Posterior cingulate gyrus (tissue), 11 donors: ENCODE measurements at regions not wholly inside any gene's neighbourhood (a gene's known extent, or its start where the extent isn't known, plus 50 kb on each side); places are given as distances from the start of the nearest gene placed in this dataset.
"Not testable (repeated sequence)": the region's sequence is repeated elsewhere in the genome, so short reads cannot be mapped to it uniquely, and the experiment has no call there.

Source experiments
- DNase-seq, 10 donors: peaks; one replicate each; pipeline versions ENCODE4 v3.0.0 to v3.0.0-alpha.2; 2020 to 2021; ENCODE audit warnings: mixed read lengths in 3 of 10
- intact Hi-C: fragments of 100-400 bp; cut with DNase I; formaldehyde crosslinking; loops from one replicate; pipeline ENCODE4 v1.15.1; 2023

- intact Hi-C loops: no loop called here
- DNase-seq: no peak
Observed at GRCh38 chr14:25461780-25462179, 411.8 kb upstream of the STXBP6 start.

DNA sequence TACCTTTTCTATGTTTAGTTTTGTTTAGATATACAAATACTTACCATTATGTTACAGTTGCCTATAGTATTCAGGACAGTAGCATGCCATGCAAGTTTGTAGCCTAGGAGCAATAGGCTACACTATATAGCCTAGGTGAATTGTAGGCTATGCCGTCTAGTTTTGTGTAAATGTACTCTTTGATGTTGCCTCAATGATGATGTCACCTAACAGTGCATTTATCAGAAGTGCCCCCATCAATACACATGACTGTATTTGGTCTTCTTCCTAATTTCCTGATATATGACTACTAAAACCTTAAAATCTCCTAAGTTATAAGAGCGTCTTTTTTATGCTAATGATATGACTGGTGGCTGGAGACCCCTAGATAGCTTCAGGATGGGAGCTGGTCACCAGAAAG lies 394.4 kb upstream of the STXBP6 start:
- no peak for DNase-seq
- intact Hi-C loops: no loop called here

DNA sequence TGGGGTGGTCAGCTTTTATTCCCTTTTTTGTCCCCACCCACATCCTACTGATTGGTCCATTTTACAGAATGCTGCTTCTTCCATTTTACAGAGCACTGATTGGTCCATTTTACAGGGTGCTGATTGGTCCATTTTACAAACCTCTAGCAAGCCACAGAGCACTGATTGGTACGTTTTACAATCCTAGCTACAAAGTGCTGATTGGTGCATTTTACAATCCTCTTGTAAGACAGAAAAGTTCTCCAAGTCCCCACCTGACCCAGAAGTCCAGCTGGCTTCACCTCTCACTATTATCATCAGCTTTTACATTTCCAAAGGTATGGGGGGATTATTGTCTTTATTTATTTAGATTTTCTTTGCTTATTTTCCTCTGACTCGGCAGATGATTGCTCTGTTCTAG lies 390.4 kb upstream of the STXBP6 start:
- DNase-seq, intact Hi-C loops: not testable (repeated sequence)

DNA sequence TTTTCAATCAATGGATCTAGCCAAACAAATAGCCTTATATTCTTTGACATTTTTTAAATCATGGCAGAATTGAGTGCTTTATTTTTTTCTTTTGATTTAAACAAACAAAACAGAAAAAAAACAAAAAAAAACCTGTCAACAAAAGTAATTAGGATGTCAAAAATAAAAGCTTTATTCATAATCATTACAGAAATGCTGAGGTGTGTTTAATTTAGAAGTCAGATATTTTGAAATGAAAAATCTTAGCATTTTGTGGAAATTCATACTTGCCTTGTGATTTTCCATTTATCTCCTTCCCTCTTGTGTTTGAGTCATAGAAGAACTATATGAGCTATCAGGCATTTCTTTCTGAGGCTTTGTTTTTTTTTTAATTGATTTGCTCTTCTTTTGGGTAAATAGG lies 387.0 kb upstream of the STXBP6 start:
- intact Hi-C loops: no loop called here
- DNase-seq: no peak

DNA sequence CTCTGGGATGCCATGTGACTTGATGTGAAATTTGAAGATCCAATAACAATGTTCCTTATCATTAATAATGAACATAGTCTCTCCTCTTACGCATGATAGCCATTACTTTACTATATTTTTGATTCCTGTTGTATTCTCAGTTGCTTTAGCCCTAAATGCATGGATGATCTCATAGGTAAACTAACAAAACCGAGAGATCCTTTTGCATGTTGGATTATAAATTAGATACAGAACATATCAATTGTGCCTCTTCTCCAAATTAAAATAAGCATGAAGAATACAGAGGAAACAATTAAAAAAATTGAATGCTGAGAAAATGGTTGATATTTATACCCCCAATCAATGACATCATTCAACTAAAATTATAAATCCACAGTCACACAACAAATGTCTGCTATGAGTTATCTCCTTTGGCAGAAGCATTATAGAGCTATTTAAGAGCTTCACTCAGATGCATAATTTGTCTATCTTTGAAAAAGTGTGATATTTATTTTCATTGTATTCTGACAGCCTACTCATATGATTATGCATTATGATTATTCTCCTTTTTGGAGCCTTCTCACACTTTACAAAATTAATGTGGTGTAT lies 386.4 kb upstream of the STXBP6 start:
- no peak for DNase-seq
- intact Hi-C loops: no loop called here

GRCh38 chr14:25431211-25432076 lies 381.5 kb upstream of the STXBP6 start:
- no peak for DNase-seq
- intact Hi-C loops: no loop called here

DNA sequence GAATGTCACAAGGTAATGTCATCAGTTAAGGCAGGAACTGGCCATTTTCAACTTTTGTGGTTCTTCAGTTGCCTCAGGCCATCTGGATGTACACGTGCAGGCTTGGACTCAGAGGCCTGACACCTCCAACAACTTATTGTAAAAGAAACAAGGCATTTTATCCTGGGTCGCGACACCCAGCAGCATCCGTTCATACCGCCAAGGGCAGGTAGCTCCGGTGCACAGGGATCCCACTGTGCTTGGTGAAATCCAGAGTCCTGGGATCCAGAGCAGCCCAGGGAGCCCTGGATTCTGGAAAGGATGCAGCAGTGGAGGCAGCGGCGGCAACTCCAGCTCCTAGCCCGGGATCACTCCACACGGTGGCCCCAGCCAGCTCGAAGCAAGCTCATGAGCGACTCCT lies 380.9 kb upstream of the STXBP6 start:
- peak in 3 of 10 donors; percentile 62 to 77 (median 71) for DNase-seq
- intact Hi-C loops: no loop called here

GRCh38 chr14:25412998-25413397 lies 363.1 kb upstream of the STXBP6 start:
- no peak for DNase-seq
- intact Hi-C loops: no loop called here

DNA sequence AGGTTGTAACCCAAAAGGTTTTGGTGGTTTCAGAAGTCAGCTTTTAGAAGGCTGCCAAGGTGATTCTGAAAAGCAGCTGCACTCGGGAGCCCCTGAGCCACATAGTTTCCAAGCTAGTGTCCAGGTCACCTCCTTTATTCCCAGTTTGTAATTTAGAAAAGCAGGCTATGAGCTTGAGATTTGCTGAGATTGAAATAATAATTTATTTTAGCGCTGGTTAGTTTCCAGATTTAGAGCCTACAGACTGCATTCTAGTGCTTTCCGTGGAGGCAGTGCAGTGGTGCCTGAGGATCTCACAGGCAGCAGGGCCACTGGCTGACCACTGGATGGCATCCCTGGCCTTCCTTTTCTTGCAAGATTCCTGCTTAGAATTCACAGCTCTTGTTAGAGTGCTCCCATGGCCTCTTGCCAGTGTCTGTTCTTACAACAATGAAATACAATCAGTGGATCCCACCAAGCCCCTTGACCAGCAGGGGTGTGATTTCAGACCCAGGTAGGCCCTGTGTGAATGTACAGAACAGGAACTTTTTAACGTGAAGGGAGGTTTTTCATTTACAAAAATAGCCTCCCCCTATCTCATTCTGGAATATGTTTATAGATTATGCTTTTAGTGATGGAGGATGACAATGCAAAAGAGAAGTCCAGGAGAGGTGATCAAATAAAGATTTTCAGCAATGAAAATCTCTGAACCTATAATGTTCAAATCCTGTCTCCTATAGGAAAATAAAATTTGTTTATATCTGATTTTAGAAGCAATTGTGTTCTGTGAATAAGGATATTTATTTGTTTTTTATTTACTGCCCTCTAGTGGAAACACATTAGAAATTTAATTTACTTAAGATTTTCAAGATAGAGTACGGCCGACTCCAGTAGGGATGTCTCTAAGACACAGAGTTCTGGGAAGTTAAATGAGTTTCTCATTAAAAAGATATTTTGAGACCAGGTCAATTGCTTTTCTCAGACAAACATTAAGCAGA lies 362.1 kb upstream of the STXBP6 start:
- intact Hi-C loops: no loop called here
- peak; percentile 39 to 94 (median 62) for DNase-seq

- intact Hi-C loops: no loop called here
- no peak for DNase-seq
Observed at GRCh38 chr14:25406818-25407217, 356.9 kb upstream of the STXBP6 start.

DNA sequence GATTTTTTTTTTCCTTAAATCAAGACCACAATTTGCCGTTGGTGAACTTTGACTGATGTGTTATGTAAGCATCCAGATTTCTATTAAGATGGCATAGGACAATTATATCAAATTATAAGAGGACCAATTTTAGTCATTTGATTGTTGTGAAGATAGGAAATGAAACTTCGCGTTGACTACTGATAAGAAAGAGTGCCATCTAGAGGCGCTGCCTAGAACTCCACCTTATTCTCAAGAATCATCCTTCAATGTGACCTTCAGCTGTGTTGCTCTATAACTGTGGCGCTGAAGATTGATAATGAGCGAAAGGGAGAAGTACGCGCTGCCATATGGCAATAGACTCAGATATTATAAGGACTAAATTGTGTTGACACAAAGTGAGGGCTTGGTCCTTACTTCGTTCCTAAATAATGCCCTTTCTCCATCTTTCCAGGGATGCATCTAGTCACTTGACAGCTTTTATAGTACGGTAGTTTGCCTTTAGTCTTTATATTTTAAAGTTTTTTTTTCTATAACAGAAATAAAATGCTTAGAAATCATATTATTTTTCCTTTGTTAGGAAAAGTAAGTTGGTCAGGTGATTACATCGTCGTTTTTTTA lies 350.8 kb upstream of the STXBP6 start:
- intact Hi-C loops: no loop called here
- peak in 5 of 10 donors; percentile 14 to 53 (median 35) for DNase-seq

DNA sequence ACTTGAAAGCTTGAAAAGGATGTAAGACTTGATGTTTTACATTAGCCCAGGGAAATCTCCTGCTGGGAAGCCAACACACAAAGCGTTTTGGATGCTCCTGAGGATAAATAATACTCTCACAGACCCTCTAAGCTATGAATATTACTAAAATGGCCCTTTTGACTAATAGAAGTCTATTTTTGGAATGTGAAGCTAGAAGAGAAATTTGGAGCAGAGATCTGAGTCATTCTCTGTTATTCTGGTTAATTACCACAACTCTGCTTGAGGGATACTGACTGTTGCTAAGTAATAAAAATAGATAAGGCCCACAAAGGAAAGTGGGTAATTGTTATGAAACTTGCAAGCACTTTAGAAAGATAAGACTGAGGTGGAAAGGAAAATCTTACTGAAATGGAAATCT lies 346.2 kb upstream of the STXBP6 start:
- DNase-seq: no peak
- intact Hi-C loops: loop anchor here (5.0 kb wide), 1 partner anchor 684 kb away; no protein-coding TSS in a partner anchor

- intact Hi-C loops: loop anchor here (5.0 kb wide), 1 partner anchor 683 kb away; no protein-coding TSS in a partner anchor
- DNase-seq: no peak
Observed at GRCh38 chr14:25394791-25395391, 344.9 kb upstream of the STXBP6 start.

- intact Hi-C loops: no loop called here
- peak in 1 of 10 donors; percentile 16 for DNase-seq
Observed at GRCh38 chr14:25394356-25394755, 344.4 kb upstream of the STXBP6 start.

- no peak for DNase-seq
- intact Hi-C loops: no loop called here
Observed at GRCh38 chr14:25389948-25390347, 340.0 kb upstream of the STXBP6 start.

DNA sequence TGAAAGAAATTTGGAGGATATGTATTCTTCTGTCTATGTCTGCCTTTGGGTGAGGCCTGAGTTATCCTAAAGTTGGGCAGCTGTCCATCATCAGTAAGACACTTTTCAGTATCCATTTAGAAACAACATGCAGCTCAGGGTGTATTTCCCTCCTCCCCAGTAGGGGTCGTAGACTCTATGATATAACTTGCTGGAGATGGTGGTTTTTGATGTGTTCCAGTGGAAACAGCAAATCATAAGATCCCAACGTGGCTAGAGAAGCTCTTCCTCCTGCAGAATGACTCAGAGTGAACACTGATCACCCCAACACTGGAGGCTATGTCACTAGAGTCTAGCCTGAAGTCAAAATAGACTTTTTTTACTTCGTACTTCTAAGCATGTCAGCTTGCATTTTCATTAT lies 331.6 kb upstream of the STXBP6 start:
- intact Hi-C loops: no loop called here
- no peak for DNase-seq

DNA sequence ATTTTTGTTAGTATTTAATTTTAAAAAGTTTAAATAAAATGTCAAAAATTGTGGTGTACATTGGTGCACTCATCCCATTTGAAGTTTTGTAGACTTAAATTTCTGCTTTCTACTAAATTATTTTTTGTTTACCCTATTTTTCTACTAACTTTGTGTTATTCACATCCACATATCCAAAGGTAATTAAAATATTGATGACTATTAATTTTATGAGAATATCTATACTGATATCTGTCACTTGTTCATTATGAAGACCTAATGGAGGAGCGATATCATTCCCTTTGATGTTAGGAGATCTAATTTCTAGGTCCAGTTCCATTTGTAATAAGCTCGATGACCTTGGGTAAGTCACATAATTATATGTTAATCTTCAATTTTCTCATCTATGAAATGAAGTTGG lies 325.7 kb upstream of the STXBP6 start:
- intact Hi-C loops: no loop called here
- no peak for DNase-seq

DNA sequence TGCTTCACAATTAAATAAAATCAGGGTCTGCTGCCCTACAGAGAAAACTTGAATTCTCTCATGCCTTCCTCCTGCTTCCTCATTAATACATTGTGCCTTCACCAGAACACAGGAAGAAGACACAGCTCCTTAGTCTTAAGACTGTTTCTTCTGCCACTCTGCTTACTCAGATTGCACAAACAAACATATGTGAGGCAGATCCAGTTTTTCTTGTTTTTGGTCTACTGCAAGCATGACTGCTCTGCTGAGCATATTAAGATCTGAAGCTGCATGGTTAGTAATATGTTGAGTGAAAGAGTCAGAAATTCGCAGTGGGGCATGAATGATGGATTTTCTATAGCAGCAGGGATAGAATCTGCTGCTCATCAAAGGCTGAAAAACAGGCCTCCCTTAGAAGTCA lies 321.1 kb upstream of the STXBP6 start:
- intact Hi-C loops: no loop called here
- no peak for DNase-seq

DNA sequence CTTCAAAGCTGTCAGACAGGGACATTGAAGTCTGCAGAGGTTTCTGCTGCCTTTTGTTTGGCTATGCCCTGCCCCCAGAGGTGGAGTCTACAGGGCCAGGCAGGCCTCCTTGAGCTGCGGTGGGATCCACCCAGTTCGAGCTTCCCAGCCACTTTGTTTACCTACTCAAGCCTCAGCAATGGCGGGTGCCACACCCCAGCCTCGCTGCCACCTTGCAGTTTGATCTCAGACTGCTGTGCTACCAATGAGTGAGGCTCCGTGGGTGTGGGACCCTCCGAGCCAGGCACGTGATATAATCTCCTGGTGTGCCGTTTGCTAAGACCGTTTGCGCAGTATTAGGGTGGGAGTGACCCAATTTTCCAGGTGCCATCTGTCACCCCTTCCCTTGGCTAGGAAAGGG lies 320.1 kb upstream of the STXBP6 start:
- DNase-seq: peak in 2 of 10 donors; percentile 20 to 49
- intact Hi-C loops: not testable (repeated sequence)

GRCh38 chr14:25358330-25358729 lies 308.4 kb upstream of the STXBP6 start:
- no peak for DNase-seq
- intact Hi-C loops: no loop called here
